Retinal pigment epithelial cell (primary cell): ENCODE measurements at regions not wholly inside any gene's neighbourhood (a gene's known extent, or its start where the extent isn't known, plus 50 kb on each side); places are given as distances from the start of the nearest gene placed in this dataset.
"Not testable (repeated sequence)": the region's sequence is repeated elsewhere in the genome, so short reads cannot be mapped to it uniquely, and the experiment has no call there.

ENCODE experiments used
- DNase-seq: peaks from one replicate; pipeline ENCODE4 v3.0.0-alpha.2; 2010; ENCODE audit warnings: low read depth
- H3K4me3 ChIP-seq: 2 replicates; pipeline ENCODE4 v1.5.1; 2011; ENCODE audit warnings: mild to moderate bottlenecking, low read length, control low read depth, moderate library complexity
- CTCF ChIP-seq: conservative IDR thresholded peaks from 2 replicates; pipeline ENCODE4 v1.5.1; 2011; ENCODE audit warnings: low read depth, low read length, control low read depth, inconsistent platforms

- DNase-seq, result no peak
- H3K4me3 ChIP-seq, result no peak overlapping the region
- TF ChIP-seq CTCF, result no peak
These were observed 94.3 kb upstream of the SGO1 start for GRCh38 chr3:20280257-20280656.

GRCh38 chr3:20265977-20266376 lies 80.0 kb upstream of the SGO1 start:
- DNase-seq, H3K4me3 ChIP-seq: not testable (repeated sequence)

- no peak for DNase-seq
- TF ChIP-seq CTCF, result no peak
- H3K4me3 ChIP-seq, result no peak overlapping the region
These were observed 79.0 kb upstream of the SGO1 start for GRCh38 chr3:20264900-20265567.

- TF ChIP-seq CTCF, result no peak
- no peak overlapping the region for H3K4me3 ChIP-seq
- DNase-seq, result no peak
These were observed 72.4 kb upstream of the SGO1 start for GRCh38 chr3:20258371-20258770.

GRCh38 chr3:20256144-20256543 lies 70.1 kb upstream of the SGO1 start:
- no peak for TF ChIP-seq CTCF
- peak; percentile 84 for DNase-seq
- no peak overlapping the region for H3K4me3 ChIP-seq

GRCh38 chr3:20254268-20255117 lies 68.5 kb upstream of the SGO1 start:
- TF ChIP-seq CTCF, result no peak
- no peak for DNase-seq

GRCh38 chr3:20250786-20251185 lies 64.8 kb upstream of the SGO1 start:
- DNase-seq, result no peak
- no peak overlapping the region for H3K4me3 ChIP-seq
- TF ChIP-seq CTCF, result no peak

More at GRCh38 chr3:20254268-20255117, 68.5 kb upstream of the SGO1 start:
- H3K4me3 ChIP-seq, result no peak overlapping the region
